DMS79 treated with DMSO at 0.1 percent for 48 hours (cell line): ENCODE measurements at regions not wholly inside any gene's neighbourhood (a gene's known extent, or its start where the extent isn't known, plus 50 kb on each side); places are given as distances from the start of the nearest gene placed in this dataset.

Experiments used
- DNase-seq: peaks from one replicate; lab custom pipeline; 2025; lab: John Stamatoyannopoulos, UW

DNA sequence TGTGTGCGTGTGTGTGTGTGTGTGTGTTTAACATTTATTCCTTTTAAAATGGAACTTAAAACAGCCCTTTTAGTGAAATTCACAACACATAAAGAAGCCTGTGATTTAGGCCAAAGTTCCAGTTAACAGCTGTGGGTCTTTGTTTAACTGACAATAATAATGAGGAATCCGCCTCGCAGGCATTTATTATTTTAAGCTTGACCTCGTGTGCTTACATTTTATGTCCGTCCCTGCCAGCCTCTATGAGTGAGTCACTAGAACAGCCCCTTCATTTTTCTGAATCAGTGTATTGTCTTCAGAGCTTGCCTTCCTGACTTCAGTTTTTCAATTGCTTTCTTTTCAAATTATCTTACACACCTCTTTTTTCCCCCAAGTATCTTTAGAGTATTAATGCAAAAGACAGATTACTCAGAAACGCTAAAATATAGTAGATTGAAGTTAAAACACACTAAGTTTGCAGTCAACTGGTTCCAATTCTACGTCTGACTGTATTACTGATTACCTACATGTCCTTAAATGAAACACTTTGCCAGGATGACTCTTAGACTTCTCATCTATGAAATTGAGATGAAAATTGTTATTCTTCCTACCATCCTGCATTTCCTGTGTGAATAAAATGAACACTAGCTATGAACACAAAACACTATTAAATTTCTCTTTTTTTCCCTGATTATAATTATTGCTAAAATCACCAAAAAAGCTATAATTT lies 319.6 kb upstream of the HS3ST1 start:
- DNase-seq, result no peak

DNA sequence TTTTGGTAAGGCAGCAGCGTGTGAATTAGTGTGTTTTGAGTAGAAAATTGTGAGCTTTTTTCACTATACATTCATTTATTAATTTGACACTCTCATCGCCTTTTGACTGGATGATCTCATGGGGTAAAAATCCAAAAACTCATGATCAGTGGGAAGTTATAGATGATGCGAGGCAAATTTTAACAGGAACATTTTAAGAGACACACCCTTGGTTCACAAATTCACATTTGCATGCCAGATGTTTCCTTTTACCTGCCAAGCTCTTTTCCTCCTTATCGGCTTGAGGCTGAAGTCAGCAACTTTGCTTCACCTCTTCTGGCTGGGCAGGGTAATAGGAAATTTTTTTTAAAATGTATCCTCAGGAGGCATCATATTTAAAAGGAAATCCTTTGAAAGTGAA lies 318.0 kb upstream of the HS3ST1 start:
- no peak for DNase-seq

DNA sequence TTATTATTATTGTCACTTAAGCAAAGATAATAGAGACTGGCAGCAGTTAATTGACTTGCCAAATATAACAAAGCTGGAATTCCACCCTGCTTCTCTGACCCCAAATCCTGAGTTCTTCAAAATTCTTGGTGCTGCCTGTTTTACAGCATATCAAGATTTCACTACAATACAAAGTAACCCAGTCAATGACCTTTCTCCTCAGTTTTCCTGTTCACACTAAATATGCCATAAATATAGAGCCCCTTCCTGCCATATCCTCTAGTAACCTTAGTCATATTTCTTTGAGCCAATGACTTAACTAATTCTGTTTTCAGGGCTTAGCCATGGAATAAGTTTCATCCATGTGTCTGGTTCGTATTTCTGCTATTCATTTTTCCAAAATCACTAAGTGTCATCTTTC lies 315.3 kb upstream of the HS3ST1 start:
- DNase-seq, result no peak

DNA sequence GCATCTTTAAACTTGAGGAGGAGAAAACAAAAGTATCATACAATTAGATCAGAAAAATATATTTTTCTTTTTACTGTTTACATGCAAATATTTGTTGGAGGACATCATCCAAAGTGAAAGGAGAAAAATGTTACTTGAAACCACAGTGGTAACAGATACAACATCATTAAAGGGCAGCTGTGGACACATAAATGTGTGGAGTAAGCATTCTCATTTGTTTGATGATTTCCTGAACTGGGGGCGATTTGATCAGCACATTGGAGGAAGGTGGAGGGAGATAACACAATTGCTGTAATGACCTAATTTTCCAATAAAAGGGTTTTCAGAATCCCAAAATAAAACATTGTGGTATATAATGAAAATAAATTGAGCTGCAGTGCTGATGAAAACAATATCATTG lies 314.5 kb upstream of the HS3ST1 start:
- no peak for DNase-seq

DNA sequence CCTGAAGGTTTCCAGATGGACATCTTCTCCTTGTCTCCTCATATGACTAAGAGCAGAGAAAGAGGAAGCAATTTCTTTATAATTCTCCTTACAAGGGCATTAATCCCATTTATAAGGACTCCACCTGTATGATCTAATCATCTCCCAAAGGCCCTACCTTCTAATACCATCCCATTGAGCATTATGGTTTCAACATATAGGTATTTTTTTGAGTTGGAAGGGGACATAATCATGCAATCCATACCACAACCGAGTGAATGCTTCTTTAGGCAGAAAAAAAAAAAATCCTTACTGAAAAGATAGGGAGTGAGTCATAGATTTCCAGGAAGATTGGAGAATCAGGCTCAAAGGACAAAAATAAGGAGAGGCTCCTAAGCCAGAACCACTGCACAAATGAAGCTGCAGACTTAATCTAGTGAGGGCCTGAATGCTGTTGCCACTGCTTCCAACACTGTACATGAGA lies 312.5 kb upstream of the HS3ST1 start:
- DNase-seq, result no peak

DNA sequence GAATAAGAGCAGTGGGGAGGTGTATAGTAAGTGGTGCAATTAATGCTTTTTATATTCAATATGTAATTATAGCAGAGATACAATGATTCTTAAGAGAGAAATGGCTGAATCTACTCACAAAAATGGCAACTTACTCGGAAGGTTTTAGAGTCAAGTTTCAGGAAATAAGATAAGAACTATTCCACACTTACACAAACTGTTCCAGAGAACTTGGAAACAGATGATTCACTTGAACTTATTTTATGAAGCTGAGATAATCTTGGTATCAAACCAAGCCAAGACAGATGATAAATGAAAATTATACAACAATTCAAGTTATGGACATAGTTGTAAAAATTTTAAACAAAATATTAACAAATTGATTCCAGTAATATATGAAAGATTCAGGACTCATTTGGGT lies 311.3 kb upstream of the HS3ST1 start:
- no peak for DNase-seq

DNA sequence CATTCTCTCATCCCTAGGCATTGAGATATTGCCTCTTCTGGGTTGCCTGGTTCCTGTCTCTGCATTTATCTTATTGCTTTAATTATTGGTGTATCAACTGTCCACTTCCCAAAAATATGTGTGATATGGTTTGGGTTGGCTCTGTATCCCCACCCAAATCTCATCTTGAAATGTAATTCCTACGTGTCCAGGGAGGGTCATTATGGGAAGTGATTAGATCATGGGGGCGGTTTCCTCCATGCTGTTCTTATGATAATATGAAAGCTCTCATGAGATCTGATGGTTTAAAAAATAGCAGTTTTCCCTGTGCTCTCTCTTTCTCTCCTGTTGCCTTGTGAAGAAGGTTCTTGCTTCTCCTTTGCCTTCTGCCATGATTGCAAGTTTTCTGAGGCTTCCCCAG lies 308.3 kb upstream of the HS3ST1 start:
- DNase-seq, result no peak

DNA sequence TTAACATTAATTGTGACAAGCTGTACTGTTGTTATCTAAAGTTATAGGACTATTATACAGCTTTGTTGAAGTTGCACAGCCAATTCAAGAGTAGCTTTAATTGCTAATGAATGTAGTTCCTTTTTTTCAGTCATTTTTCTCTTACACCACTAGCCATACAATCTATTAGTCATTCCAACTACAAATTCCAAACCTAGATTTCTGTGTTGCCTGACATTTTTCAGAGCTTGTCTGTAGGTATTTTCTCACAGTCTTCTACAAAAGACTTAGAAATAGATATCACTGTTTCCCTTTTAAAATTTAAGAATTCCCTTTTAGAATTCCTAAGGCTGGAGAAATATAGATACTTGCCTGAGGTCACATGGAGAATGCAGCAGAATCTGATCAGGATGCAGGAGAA lies 307.0 kb upstream of the HS3ST1 start:
- no peak for DNase-seq

DNA sequence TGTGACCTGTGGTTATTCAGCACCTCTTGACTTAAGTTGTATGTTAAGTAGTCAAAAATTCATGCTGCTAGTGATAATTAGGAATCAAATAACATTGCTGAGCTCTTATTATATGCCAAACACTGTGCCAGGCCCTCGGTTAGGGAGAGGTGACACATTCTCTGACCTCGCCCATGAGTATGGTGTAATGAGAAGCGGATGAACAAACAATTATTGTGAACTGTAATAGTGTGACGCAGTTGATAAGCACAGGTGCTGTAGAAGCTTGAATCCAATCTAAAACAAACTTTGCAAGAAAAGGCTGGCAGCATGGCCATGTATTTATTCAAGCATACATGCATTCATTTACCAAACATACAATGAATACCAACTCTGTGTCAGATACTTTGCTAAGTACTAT lies 303.5 kb upstream of the HS3ST1 start:
- DNase-seq, result no peak

DNA sequence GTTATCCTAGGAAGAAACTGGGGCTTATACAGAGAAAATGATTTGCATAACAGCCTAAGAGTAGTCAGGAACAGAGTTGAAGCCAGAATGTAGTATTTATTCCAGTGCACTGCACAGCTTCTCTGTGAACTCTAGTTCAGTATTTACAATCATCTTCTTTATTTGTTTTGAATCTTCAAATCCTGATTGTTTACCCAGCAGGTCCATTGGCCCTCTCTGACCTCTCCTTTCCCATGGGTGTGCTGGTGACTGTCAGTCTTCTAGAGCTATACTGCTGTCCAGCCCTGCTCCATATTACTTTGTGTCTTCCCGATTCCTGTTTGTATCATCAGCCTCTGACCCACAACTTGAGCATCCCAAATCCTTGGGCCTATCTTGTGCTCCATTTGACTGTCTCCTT lies 301.9 kb upstream of the HS3ST1 start:
- no peak for DNase-seq

DNA sequence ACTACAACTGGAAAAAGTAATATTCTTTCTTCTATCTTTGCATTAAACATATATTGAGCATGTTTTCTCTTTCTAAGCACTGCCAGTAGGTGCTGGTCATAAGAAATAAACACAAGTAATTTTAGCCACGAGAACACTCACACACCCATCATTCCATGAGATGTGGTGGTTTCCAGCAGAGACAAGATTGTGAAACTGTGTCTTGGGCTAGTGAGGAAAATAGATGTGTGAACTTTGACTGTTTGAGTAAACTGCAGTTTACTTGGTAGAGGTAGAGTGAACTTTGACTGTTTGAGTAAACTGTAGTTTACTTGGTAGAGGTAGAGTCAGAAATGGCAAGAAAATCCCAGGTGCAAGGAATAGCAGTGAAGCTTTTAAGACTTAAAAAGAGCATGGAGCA lies 300.9 kb upstream of the HS3ST1 start:
- DNase-seq, result no peak

DNA sequence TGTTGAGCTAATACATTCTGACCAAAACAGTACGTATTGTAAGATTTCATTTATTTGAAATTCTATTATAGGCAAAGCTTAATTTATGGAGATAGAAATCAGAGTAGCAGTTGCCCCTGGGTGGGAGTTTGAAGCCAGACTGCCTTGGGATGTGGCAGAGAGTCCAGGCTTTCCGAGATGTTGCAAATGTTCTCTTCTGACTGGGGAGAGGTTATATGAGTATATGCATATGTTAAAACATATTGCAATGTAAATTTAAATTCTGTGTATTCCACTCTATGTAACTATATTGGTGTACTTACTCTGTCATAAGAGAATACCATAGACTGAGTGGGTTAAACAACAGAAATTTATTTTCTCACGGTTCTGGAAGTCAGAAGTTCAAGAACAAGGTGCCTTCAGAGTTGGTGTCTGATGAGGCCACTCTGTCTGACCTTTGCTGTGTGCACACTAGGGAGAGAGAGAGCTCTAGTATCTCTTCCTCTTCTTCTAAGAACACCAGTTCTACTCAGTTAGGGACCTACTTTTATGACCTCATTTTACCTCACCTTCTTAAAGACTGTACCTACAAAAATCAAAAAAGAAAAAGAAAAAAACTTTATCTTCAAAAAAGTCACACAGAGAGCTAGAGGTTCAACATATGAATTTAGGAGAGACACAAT lies 299.3 kb upstream of the HS3ST1 start:
- no peak for DNase-seq

DNA sequence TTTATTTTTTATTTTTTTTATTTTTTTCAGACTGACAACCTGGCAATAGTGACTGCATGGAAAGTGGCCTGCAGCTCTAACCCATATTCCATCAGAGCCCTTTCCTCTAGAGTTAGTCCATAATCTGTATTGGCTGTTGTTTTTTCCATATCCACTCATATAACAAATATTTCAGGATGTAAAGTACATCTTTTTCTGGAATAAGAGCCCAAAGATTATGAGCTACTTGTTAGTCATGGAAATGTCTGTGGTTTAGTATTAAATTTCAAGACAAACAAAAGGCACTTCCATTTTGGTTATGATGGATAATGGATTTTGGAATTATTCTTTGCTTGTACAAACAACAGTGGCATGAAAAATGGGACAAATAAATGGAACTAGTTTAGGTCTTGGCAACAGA lies 296.0 kb upstream of the HS3ST1 start:
- no peak for DNase-seq

DNA sequence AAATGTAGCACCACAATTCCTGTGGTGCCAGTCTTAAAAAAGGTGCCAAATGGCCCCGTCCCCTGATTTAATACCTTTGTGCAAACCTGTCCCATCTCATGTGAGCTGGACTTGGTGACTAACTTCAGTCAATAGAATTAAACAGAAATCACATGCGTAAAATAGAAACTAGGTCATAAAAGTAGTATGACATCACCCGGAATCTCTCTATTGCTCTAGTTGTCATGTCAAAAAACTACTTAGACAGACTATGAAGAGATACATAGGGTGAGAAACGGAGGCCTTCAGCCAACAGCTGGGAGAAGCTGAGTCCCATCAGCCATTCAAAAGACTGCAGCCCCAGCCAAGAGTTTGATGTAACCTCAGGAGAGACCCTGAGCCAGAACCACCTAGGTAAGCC lies 293.5 kb upstream of the HS3ST1 start:
- DNase-seq, result no peak

DNA sequence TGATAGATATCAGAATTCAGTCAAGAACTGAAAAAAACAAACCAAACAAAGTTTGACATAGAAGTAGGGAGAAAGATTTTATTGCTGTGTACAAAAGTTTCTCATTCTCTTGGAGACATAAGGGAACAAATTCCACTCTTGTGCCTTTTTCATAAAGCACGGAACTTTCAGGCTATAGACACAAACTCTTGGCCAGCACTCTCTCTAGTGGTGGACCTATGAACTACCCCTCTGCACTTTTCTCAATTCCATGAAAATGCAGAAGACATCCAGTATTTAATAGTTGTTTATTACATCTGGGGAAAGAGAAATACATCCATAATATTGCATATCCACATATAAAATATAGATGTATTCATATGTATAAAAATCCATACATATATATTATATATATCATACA lies 291.6 kb upstream of the HS3ST1 start:
- no peak for DNase-seq

DNA sequence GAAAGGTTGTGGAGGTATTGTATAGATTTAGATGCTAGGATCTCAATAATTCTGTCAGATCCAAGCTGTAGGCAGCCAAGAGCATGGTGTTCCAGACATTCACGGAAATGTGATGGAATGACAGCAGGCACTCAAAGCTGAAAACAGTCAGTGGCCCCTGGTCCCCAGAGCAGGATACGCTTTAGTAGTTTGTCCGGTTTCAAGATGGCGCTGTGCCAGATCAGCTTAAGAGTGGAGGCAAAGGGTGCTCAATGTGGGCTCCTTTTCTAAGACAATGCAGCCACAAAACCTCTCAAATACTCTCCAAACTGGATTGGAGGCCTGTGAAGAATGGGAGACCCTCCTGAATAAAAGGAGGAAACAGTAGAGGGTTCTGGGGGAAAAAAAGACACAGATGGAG lies 291.2 kb upstream of the HS3ST1 start:
- DNase-seq, result no peak

DNA sequence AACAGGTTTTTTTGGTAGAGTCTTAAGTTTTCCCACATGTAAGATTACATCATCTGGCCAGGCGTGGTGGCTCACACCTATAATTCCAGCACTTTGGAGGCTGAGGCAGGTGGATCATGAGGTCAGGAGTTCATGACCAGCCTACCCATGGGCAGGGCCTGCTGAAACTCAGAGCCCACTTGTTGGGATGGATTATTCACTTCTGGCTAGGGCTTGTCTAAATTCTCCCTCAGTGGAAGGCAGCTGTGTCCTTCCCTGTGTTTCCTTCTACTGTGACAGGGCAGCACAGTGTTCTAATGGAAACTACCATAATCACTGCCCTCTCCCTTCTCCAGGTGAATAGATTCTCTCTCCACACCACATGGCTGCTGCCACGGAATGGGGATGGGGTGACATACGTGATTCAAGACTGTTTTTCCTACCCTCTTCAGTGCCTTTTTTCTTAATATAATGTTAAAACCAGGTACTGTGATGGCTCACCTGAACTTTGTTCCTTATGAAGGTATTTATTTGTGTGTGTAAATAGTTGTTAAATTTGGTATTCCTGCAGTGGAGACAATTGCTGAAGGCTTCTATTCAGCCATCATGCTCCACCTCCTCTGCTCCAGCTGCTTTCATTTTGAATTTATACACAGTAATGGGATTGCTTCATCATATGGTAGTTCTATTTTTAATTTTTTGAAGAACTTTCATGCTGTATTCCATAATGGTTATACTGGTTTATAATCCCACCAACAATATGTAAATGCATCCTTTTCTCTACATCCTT lies 287.2 kb upstream of the HS3ST1 start:
- no peak for DNase-seq

DNA sequence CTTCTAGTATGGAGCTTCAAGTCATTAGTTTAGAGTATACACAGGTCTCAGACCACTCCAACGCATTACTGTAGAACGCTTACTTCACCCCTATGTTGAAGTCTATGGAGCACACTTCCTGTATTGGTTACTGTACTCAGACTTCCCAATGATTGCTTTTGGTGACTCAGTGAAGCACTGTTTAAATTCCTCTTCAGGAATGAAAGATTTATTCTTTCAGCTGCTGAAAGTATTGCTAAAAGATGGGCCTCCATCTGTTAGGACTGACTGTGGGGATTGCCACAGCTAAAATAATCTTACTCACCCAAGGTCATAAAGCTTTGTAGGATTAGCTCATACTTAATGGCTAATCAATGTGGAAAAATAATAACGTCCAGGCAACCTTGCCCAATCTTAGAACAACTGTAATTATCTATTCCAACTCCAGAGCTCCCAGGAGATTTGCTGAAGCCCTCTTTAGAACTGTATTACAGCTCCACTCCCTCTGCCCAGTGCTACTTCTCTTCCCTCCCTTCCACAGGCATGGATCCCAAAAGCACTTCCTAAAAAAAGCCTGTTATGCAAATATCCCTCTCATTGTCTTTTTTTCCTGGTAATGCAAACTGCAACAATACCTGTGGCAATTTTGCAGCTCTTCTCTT lies 281.9 kb upstream of the HS3ST1 start:
- no peak for DNase-seq

DNA sequence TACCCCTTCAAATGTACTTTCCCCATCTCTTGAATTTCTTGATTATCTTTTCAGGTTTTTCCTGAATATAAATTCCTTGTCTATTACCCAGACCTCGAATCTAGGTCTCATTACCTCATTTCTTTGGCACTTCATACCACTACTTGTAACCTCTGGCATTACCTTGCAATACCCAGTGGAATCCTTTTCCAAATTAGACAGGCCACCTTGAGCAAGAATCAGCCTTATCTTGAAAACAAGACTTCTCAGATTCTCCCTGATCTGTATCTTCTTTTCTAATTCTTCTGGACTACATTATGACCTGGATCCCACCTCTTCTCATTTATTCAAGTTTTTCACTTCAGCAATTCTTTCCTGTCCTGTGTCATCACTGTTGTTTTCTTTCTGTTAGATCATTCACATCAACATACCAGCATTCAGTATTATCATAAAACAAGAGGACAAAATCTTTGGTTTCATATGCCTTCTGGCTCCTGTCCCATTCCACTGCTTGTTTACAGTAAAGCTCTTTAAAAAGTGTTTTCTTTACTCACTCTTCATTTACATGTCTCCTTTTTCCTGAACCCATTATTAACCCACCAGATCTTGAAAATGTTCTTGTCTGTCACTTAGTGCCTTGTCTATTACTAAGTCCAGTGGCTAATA lies 275.6 kb upstream of the HS3ST1 start:
- no peak for DNase-seq

DNA sequence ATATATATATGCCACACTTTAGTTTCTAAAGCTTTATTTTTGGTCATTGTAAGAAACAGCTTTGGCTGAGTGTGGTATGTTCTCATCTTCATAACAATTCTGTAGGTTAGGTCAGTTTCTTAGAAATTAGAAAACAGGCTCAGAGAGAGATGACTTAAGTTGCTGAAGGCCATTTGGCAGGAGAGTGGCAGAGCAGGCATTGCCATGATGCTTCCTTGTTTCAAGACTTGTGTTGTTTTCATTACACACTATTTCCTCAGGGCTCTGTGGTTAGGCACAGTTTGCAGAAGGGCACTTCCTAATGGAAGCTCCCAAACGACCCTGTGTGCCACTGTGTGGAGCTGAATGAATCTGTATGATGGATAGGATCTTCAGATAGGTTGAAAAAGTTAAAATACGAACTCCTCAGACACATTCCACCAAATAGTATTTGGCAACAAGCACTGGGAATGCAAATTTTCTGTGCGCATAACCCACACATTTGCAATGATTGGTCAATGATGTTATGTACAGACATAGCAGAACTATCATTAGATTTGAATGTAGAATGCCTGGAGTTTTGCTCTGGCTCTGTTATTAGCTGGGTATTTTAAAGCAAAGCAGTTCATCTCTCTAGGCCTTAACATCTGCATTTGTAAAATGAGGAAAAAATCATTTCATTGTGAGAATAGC lies 274.3 kb upstream of the HS3ST1 start:
- no peak for DNase-seq

DNA sequence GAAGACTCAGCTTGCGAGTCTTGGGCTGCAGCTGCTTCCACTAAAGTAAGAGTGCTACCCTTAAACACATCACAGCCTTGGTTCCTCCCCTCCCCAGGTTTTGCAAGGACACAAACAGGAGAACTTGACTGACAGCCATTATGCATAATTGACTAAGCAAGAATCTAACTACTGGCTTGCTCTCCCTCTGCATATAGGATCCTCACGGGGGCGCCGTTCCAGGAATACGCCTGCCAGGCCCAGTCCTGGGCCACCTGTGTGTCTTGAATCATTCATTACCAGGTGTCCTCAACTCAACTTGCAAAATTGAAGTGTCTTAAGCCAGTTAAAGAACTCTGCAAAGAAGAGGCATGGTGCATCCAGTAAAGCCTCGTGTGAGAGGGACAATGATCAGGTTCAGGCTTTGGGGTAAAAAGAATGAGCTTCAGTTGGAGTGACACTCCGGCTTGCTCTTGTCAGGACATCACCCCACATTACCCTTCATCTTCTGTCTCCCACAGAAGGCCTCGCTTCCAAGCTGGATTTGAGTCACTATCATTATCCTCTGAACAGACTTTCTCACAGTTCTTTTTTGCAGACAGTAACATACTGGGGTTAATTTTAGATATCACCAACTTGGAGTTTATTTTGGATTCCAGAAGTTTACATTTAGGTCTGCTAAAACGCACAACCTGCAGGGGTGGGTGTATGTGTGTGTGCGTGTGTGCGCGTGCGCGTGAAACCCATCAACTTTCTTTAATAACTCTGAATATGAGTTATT lies 273.5 kb upstream of the HS3ST1 start:
- DNase-seq, result no peak
